Limb (tissue), 2 donors: ENCODE measurements at regions not wholly inside any gene's neighbourhood (a gene's known extent, or its start where the extent isn't known, plus 50 kb on each side); places are given as distances from the start of the nearest gene placed in this dataset.

Experiments used
- DNase-seq, 2 donors: peaks; one replicate each; pipeline ENCODE4 v3.0.0-alpha.2; 2016; ENCODE audit errors: extremely low spot score in 2 of 2

DNA sequence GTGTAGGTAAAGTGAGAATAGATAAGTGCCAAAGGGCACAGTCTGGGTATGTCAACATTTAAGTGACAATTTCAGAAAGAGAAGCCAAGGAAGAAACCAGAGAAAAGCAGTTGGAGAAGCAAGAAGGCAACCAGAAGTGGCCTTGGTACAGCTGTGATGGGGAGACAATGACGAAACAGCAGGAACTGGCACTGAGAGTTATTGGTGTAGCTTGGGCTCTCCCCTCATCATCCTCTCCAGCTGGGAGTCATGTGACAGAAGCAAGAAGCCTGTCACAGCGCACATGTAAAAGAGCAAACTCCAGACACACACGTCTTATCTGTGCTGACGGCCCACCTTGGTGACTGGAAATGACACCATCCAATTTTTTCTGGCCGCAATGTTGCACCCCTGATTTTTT, 203.3 kb upstream of the NUDT4 start:
- DNase-seq, result no peak

DNA sequence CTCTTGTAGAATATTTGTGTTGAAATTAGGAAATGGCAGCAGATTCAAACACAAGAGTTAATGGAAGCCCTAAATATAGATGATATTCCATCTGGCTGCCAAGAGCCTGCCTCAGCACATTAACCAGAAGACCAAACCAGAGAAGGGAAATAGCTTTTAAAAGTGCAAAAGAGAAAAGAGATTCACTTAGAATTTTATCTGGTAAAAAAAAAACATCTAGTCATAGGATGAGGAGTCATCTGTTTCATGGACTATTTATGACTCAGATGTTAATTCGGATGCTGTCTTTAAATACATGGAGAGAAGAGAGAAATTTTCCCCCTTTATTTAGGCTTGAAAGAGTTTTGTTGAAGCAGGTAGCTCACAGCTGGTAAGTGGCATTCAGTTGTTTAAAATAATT, 201.6 kb upstream of the NUDT4 start:
- no peak for DNase-seq

DNA sequence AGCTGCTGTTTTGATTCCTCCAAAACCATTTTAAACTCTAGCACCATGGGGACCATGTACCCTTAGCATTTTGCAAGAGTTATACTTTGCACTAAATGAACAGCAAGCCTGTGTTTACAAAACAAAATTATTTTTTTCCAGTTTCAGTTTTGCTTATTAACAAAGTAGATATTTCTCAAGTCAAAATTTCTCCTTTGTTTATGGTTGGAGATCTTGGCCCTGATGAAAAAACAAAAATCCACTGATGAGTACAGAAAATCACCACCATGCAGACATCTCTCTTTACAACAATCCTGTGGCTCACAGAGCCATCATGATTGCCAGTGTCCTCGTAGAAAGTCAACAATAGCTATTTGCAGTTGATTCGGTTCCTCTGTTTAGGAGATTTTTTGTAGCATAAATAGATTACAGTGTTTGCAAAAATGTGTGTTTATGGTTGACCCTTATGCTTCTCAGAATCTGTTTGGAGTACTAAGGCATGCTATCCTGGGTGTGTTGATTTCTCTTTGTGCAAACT, 201.1 kb upstream of the NUDT4 start:
- no peak for DNase-seq

DNA sequence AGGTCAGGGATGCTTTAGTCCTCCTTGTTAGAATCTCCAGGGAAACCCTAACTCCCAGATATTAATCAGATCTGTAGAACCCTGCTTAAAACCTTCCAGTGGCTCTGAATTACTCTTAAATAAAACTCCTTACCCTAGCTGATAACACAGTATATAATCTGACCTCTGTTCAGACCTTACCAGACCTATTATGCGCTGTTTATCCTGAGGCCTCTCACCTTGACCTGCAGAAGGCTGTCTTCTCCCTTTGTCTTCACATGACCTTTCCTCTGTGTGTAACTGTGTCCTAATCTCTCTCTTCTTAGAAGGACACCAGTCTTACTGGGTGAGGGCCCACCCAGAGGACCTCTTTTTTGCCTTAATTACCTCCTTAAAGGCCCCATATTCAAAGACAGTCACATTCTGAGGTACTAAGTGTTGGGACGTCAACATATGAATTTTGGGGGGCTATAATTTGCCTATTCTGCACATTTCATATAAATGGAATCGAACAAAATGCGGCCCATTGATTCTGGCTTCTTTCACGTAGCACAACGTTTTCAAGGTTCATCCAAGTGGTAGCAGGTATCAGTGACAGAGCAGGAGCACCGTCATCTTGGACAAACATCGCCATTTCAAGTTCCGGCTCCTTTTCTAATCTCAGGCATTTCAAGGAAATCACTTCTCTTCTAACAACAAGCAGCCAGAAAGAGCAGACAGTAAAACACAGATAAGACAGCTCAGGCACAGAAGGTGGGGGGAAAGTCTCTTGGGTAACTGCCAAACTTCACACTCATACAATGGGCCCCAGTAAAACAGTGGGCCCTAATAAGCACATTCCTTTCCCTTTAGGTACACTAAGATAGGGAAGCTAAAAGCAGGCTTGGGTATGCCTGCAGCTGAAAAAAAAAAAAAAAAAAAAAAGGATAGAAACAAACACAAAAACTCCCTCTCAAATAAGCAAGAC, 200.2 kb upstream of the NUDT4 start:
- DNase-seq, result no peak

DNA sequence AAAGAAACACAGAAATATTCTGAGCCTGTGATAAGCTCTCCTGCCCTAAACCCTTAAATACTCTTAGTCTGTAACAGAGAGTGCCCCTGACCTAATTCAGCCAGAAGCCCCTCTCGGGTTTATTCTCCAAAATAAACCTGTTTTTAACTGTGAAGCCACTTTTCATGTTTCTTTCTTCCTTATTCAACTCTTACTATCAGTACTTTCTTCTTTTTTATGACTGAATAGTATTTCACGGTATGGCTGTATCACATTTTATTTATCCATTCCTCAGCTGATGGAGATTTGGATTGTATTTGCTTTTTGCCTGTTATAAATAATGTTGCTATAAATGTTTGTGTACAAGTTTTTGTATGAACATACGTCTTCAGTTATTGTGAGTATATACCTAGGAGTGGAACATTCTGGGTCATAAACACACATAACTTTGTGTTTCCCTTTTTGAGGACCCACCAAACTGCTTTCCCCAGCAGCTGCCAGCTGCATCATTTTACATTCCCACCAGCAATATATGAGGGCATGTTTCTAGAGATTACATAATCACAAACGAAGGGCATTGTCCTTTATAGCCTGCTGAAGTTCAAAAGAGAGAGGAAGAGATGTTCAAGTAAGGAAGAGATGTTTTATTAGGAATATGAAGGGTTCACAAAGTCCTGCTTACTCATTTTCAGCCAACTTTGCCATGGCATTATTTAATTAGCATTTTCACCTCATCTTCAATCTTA, 199.4 kb upstream of the NUDT4 start:
- DNase-seq, result no peak

DNA sequence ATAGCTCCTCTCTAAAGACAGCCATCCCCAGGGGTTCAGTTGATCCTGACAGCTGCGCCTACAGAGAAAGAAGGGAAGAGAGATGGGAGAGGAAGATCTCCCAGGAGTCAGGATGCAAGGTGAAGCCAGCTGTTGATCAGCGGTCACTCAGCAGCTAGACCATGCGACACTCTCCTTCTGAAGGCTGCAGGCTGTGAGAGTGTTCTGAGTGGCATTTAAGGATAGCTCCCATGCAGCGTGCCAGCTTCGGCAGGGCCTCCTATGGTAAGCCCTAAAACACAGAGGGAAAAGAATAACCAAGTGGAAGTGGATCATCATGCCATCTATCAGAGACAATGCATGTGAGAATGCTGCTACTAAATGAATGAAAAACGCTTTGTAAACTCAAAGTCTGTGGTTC, 197.9 kb upstream of the NUDT4 start:
- no peak for DNase-seq

DNA sequence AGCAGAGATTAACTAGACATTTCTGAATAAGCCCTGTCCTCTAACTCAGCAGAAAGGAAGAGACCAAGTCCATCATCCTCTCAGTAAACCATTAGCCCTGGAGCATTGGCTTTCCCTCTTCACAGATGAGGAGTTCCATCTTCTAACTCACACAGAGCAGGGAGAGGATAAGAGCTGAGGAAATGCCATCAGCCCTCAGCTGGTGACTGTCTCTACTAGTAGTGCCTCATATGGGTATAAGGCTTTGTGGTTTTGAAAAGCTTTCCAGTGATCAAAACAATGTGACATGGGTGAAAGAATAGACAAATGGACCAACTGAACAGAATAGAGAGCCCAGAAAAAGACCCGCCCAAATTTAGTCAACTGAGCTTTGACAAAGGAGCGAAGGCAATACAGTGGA, 197.2 kb upstream of the NUDT4 start:
- DNase-seq, result no peak

DNA sequence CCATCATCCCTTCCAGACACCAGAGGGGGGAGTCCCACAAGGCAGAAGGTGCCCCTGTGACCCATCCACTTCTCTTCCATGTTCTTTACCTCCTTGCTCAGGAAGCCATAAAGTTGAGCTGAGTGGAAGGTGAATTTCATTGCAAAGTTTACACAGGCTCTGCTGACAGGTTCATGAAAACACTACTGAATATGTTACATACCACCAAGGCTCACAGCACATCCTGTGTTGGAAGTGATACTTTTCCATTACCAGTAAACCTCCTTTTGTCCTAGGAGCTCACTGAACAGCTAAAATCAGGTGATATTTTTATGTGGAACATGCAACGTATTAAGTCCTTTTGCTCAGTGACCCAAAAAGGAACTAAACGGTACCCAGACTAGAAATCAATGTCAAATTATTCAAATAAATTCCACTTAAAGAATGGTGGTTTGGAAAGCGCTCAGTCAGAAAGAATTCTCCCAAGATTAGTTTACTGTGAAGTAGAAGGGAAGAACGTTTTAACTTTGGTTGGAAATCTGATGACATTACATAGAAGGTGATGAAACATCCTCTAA, 196.2 kb upstream of the NUDT4 start:
- no peak for DNase-seq

DNA sequence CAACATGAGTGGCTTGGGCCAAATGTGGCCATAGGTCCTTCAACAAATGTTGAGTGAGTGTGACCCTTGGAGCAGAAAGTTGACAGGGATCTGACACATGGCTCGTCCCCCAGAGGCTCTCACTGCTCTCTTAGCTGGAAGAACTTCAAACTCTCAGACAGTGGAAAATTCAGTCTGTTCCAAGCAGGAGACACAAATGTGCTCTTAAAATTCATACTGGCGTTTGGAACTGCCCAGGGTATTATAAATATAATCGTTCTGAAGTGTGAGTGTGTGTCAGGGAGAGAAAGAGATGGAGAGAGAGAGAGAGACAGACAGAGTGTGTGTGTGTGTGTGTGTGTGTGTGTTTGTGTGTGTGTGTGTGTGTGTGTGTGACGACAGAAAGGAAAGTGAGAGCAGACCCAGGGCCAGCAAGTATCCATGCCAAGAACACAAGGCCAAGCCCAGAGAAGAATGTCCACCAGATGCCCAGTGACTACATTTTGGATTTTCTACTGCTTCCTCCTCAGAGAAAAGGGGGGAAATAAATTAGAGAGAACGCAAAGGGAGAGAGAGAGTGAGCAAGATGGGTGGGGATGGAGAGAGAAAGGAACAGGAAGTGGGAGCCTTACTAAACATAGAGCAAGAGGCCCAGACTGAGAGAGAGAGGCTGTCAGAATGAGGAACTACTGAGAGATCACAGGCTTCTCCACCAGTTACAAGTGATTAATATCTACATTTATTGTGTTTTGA, 193.6 kb upstream of the NUDT4 start:
- peak; percentile 69 for DNase-seq

DNA sequence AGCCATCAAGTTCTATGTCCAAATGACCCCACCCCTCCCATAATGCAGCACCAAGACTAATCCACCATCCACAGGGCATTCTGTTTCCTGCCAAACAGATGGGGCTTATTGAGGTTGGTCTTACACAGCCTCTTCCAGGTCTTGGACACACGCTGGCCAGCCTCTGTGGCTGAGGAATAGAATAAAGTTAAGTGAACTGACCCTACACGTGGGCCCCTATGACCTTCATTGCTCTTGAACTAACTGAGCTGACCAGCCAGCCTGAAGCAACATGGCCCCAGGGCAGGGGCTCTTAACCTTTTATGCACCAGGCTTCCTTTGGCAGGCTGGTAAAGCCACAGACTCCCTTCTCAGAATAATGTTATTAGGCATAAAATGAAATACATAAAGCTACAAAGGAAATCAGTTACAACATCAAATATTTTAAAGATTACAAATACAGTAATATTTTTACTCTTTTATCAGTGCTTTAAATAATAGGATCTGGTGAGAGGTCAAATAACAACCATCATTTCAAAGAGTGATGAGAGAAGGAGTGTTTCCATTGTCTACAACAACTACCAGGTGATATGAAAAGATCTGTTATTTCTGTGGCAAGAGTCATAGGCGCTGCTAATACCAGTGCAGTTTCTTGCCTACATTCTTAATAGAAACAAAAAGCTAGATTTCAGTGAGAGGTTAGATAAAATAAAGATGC, 192.9 kb upstream of the NUDT4 start:
- no peak for DNase-seq

DNA sequence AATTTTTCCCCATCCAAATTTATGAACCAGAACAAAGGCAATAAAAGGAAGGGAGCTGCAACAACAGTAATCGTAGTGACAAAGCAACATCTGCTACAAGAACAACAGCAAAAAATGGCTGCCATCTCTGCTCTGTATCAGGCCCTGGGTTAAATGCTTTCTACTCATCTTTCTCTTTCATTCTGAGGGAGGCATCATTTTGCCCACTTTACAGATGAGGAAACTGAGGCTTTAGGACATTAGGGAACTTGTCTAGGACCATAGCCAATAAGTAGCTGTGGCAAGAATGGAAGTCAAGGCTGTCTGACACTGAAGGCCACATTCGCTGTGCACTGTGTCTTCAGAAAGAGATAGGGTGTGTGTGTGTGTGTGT, 192.4 kb upstream of the NUDT4 start:
- no peak for DNase-seq

DNA sequence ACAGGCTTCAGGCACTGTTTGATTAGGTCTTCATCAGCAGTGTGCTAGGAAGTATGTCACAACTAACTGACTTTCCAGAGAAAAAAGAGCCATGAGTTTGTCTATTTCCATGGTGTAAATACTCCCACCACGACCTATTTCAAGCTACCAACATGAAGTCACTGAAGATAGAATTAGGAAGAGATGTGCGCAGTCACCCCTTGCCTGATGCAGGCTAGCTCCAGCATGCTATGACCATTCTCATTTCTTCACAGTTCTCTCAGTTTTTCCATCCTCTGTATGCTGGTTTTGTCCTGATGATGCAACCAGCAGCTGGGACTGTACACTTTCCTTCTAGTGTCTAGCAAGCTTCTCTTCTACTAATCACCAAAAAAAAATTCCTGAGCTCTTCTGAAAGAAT, 191.6 kb upstream of the NUDT4 start:
- no peak for DNase-seq

DNA sequence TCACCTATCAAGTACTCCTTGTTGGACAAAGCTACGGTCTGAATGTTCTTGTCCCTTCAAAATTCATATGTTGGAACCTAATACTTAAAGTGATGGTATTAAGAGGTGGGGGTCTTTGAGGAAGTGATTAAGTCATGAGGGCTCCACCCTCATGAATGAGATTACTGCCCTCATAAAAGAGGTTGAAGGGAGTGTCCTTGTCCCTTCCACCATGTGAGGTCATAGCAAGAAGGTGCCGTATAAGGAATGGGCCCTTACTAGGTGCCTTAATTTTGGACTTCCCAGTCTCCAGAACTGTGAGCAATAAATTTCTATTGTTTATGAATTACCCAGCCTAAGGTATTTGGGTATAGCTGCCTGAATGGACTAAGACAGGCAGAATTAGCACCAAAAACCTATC, 191.1 kb upstream of the NUDT4 start:
- no peak for DNase-seq

DNA sequence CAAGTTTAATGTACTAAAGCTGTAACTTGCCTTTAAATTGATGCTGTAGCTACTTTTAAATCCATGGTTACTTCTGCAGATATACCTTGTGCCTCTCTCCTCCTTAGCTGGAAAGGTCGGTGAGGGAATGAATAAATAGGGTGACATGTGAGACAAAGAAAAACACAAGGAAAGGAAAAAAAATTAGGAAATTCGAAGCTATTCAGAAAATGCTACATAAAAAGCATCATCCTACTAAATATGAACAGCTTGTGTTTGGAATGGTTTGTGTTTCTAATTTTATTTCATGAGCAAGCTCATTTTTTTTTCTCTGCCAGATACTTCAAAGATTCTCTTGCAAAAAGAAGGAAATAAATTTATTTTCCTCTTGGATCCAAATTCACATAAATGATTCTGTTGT, 186.3 kb upstream of the NUDT4 start:
- no peak for DNase-seq

DNA sequence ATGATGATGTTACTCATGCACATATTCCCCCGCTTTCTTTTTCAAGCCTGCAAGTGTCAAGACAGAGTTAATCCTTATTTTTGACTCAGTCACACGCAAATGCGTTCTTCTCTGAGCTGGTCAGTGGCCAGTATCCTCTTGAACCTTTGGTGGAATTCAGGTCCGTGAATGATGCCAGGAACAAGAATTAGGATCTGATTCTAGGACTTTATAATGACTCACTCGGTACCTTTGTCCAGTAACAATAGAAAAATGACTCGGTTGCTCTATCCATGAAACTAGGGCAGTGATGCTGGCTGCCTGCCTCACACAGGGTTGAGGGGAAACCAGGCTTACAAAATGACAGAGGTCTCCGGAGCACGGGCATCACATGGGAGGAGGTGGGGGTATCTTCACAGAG, 185.8 kb upstream of the NUDT4 start:
- no peak for DNase-seq

DNA sequence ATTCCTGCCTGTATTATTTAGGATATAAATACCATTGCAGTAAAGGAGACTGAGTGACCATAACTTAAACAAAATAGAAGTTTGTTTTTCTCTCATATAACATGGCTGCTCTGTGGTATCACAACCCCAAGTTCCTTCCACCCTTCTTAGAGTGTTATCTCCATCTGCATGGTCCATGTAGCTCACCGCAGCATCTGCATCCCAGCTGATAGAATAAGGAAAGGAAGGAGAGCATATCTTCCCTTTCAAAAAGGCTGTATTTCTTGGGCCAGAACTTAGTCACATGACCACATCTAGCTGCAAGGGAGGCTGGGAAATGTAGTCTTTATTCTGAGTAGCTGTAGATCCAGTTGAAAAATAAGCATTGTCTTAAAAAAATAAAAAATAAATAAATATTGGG, 184.8 kb upstream of the NUDT4 start:
- no peak for DNase-seq

DNA sequence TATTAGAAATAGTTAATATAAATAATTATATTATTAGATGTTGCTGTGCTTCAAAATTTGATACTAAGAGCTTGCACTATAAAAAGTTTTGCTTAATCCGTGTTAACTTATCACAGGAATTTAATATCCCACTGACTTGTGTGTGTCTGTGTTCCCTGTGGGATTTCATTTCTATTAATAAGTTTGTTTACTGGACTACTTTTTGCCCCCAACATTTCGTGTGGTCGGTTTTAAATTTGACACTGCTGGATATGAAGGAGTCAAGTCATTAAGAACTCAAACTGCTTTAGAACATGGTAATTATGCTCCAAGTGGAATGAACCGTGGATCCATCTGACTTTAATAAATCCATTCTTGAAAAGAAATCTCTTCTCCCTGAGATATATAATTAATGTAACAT, 182.2 kb upstream of the NUDT4 start:
- no peak for DNase-seq

DNA sequence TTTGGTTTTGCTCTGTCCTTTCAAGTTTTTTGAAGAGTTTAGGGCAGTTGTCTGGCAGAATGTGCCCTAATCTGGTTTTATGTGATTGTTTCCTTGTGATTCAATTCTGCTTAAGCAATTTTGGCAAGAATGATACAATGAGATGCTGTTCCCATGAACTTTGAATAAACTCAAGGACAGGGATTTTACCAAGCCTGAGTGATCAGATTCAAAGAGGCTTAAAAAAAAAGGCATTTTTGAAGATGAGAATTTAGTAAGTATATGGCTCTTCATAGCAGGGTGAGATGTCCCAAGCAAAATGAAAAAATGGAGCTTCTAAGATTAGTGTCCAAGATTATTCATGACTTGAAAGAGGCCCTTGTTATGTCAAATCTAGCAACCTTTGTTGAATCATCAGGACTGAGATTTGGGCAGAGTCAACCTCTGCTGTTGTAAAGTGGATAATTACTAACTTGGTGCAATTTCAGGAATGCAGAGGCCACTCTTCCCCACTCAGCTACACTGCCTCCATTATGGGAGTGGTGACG, 180.6 kb upstream of the NUDT4 start:
- no peak for DNase-seq

DNA sequence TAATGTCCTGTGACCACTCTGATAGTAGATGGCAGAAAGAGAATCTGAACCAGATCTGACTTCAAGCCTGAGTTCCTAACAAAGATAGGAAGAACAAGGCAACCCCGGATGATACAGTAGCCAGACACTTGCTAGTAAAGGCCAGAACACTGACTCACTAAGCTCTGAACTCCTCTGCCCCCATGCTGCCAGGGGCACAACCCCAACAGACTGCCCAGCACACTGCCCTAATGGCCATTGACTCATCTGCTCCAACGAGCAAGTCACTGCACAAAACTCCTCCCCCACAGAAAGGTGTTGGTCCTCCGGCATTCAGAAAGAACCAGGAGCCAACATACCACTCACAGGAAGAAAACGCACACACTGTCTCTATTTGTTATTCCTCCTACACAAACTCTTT, 179.6 kb upstream of the NUDT4 start:
- DNase-seq, result no peak

DNA sequence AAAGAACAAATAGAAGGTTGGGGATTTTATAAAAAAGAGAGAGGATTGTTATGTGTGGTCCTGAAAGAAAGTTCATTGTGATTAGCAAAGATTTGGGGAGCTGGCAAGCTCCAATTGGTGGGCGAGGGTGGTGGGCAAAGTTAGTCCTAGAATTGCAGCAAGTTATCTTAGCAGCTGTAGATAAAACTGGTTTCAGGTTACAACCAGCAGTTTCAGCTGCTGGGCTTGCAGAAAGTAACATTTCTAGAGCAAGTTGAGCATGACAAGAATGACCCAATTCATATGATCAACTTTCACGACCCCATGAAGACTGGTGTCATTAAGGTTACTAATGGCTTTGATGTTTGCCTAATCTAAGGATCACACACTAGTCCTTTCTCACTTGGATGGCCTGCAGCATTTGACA, 177.9 kb upstream of the NUDT4 start:
- no peak for DNase-seq
